ENCODE measurements at regions not wholly inside any gene's neighbourhood (a gene's known extent, or its start where the extent isn't known, plus 50 kb on each side); places are given as distances from the start of the nearest gene placed in this dataset.

DNA sequence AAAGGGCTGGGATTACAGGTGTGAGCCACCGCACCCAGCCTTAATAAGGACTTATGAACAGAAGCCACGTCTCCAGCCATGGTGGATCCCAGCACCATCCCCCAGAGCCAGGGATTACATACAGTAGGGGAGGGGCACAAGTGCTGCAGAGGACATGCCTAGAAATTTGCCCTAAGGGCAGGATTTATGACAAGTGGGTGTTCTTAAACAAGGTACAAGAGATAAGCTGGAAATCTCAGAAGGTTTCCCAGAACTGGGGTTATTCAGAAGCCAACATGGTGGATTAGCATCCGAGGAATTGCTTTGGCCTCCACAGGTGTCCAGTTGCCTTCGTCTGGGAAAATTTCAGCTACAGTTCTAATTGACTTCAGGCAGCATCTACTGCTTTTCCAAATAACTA, 114.4 kb upstream of the EGLN3 start:
- Histone ChIP-seq H3K4me2 (no peak overlapping the region), H2AFZ (replicated peaks) (no peak overlapping the region), H3K27me3 (peaks cover 14% of the 10 kb centered on the region), H3K27ac (no peak overlapping the region), H4K20me1 (ENCODE audit: low read depth) (no peaks in the 10 kb centered on the region), H3K79me2 (ENCODE audit: low read depth) (no peaks in the 10 kb centered on the region), H3K9me3 (ENCODE audit: low read depth) (no peaks in the 10 kb centered on the region), H3K4me3 (no peak overlapping the region), H3K9ac (no peak overlapping the region), H3K4me1 (peaks cover 20% of the 10 kb centered on the region), H3F3A (ENCODE audit: low read depth) (peaks cover 11% of the 10 kb centered on the region), H3K36me3 (no peaks in the 10 kb centered on the region)
- DNase-seq (ENCODE audit: low spot score): no peak
- Mint-ChIP-seq H3K4me3 (no peak overlapping the region), H3K9me3 (no peaks in the 10 kb centered on the region), H3K27ac (no peak overlapping the region), H3K36me3 (no peaks in the 10 kb centered on the region), H3K4me1 (peaks cover 20% of the 10 kb centered on the region), H3K27me3 (ENCODE audit: insufficient read depth, low read depth) (peaks cover 2% of the 10 kb centered on the region)
- TF ChIP-seq, protein P1, sequence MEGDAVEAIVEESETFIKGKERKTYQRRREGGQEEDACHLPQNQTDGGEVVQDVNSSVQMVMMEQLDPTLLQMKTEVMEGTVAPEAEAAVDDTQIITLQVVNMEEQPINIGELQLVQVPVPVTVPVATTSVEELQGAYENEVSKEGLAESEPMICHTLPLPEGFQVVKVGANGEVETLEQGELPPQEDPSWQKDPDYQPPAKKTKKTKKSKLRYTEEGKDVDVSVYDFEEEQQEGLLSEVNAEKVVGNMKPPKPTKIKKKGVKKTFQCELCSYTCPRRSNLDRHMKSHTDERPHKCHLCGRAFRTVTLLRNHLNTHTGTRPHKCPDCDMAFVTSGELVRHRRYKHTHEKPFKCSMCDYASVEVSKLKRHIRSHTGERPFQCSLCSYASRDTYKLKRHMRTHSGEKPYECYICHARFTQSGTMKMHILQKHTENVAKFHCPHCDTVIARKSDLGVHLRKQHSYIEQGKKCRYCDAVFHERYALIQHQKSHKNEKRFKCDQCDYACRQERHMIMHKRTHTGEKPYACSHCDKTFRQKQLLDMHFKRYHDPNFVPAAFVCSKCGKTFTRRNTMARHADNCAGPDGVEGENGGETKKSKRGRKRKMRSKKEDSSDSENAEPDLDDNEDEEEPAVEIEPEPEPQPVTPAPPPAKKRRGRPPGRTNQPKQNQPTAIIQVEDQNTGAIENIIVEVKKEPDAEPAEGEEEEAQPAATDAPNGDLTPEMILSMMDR (IDR thresholded peaks at IDR 0.05): no peak
- TF ChIP-seq EZH2phosphoT487 (IDR thresholded peaks at IDR 0.05) (no peak), EZH2 (IDR thresholded peaks at IDR 0.05) (no peak)

DNA sequence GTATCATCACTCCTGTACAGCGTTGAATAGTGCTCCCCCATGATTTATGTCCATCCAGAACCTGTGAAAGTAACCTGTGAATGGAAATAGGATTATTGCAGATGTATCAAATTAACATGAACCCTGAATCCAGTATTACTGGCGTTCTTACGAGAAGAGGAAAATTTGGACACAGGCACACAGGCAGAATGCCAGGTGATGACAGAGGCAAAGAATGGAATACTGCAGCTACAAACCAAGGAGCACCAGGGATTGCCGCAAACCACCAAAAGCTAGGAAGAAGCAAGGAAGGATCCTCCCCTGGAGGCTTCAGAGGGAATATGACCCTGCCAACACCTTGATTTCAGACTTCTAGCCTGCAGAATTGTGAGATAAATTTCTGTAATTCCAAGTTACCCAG, 113.5 kb upstream of the EGLN3 start:
- Mint-ChIP-seq H3K4me1 (peaks cover 23% of the 10 kb centered on the region), H3K27ac (no peak overlapping the region), H3K4me3 (no peak overlapping the region), H3K27me3 (ENCODE audit: insufficient read depth, low read depth) (peaks cover 2% of the 10 kb centered on the region), H3K36me3 (no peaks in the 10 kb centered on the region), H3K9me3 (no peaks in the 10 kb centered on the region)
- Histone ChIP-seq H4K20me1 (ENCODE audit: low read depth) (no peaks in the 10 kb centered on the region), H3K9ac (no peak overlapping the region), H3K79me2 (ENCODE audit: low read depth) (no peaks in the 10 kb centered on the region), H3K27me3 (peaks cover 18% of the 10 kb centered on the region), H3K9me3 (ENCODE audit: low read depth) (no peaks in the 10 kb centered on the region), H3K4me2 (no peak overlapping the region), H3K36me3 (no peaks in the 10 kb centered on the region), H3K27ac (no peak overlapping the region), H3K4me3 (no peak overlapping the region), H3K4me1 (peaks cover 24% of the 10 kb centered on the region), H2AFZ (replicated peaks) (no peak overlapping the region), H3F3A (ENCODE audit: low read depth) (peaks cover 11% of the 10 kb centered on the region)
- no peak for DNase-seq (ENCODE audit: low spot score)
- TF ChIP-seq, protein P1 (IDR thresholded peaks at IDR 0.05): no peak
- no peak for TF ChIP-seq EZH2phosphoT487 (IDR thresholded peaks at IDR 0.05)
- TF ChIP-seq EZH2 (IDR thresholded peaks at IDR 0.05): no peak

DNA sequence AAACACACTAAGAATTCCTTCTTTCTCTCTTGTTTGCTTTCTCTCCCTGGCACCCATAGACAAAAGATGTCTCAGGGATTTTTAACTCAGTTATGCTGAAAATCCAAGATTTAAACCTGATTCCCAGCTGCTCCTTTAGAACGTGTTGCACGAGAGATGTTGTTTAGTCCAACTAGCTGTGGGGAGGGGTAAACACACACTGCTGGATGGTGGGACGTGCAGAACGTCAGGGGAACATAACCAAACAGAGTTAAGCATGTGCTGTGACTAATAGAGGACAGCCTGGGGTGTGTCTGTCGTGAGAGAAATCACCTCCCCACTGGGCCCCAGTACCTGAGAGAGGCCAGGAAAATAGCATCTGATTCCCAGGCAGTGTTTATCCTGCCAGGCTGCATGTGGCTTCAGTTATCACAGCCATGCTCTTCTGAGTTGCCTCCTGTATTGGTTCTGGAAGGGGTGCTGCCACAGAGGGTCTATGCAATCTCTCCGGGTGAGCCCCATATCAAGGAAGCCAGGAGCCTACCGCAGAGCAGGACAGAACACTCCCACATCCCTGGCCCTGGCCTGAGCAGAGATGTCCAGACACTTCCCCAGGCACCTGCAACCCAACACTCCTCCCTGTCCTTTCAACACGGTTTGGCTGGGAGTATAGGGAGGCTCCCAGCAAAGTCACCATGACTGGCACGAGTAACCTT, 112.7 kb upstream of the EGLN3 start:
- Histone ChIP-seq H3K9ac (no peak overlapping the region), H4K20me1 (ENCODE audit: low read depth) (no peaks in the 10 kb centered on the region), H3K9me3 (ENCODE audit: low read depth) (no peaks in the 10 kb centered on the region), H3K4me2 (no peak overlapping the region), H3K36me3 (no peaks in the 10 kb centered on the region), H3K79me2 (ENCODE audit: low read depth) (no peaks in the 10 kb centered on the region), H3K27me3 (peaks cover 25% of the 10 kb centered on the region), H3F3A (ENCODE audit: low read depth) (peaks cover 11% of the 10 kb centered on the region), H3K4me1 (peaks cover 24% of the 10 kb centered on the region), H3K4me3 (no peak overlapping the region), H2AFZ (replicated peaks) (no peak overlapping the region), H3K27ac (no peak overlapping the region)
- DNase-seq (ENCODE audit: low spot score): no peak
- H3K36me3 Mint-ChIP-seq: no peaks in the 10 kb centered on the region
- peaks cover 29% of the 10 kb centered on the region for H3K4me1 Mint-ChIP-seq
- no peak overlapping the region for H3K4me3 Mint-ChIP-seq
- peaks cover 2% of the 10 kb centered on the region for H3K27me3 Mint-ChIP-seq (ENCODE audit: insufficient read depth, low read depth)
- TF ChIP-seq EZH2phosphoT487 (IDR thresholded peaks at IDR 0.05) (no peak), EZH2 (IDR thresholded peaks at IDR 0.05) (no peak)
- TF ChIP-seq, protein P1 (IDR thresholded peaks at IDR 0.05): no peak
- H3K9me3 Mint-ChIP-seq: no peaks in the 10 kb centered on the region
- no peak overlapping the region for H3K27ac Mint-ChIP-seq
